DMS53 (cell line): ENCODE measurements at regions not wholly inside any gene's neighbourhood (a gene's known extent, or its start where the extent isn't known, plus 50 kb on each side); places are given as distances from the start of the nearest gene placed in this dataset.
"Not testable (repeated sequence)": the region's sequence is repeated elsewhere in the genome, so short reads cannot be mapped to it uniquely, and the experiment has no call there.

Source experiments
- DNase-seq: peaks from one replicate; lab custom pipeline; 2025; lab: John Stamatoyannopoulos, UW

DNA sequence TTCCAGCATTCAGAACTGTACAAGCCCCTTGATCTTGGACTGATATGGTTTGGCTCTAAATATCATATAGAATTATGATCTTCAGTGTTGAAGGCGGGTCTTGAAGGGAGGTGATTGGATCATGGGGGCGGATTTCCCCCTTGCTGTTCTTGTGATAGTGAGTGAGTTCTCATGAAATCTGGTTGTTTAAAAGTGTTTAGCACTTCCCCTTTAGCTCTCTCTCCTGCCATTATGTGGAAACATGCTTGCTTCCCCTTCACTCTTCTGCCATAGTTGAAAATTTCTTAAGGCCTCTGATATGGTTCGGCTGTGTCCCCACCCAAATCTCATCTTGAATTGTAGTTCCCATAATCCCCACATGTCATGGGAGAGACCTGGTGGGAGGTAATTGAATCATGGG is 305.3 kb upstream of the CYRIA start:
- not testable (repeated sequence) for DNase-seq

GRCh38 chr2:16962505-16962904 is 296.9 kb upstream of the CYRIA start:
- DNase-seq, result no peak

DNA sequence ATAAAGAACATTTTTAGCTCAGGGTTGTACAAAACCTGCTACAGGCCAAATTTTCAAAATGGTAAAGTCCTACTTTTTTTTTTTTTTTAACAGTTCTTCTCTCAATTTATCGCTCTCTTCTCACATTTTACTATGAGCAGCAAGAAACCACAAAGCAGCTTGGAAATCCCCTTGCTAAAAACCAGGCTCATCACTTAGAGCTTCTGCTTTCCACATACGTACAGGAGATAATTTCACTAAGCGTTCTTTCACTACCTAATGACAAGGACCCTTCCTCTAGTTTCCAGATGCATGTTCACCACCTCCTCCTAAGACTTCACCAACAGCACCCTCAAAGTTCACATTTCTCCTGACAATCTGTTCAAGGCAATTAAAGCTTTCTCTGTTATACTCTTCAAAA is 294.9 kb upstream of the CYRIA start:
- no peak for DNase-seq

DNA sequence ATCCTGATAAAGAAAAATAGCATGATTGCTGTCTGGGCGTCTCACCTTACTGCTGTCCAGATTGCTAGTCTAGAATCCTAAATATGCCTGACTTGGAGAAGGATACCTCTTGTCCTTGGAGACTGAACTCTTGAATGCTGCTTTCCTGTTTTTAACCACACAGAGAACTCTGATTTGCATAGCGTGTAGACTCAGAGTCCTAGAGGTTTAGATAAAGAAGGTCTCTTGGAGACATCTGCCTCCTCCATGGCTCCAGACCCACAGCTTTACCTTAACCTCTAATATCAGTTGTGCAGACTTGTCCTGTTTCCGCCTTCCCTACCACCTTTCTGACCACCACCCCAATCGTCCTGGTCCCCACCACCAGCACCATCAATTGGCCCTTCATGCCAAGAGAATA is 292.6 kb upstream of the CYRIA start:
- no peak for DNase-seq

DNA sequence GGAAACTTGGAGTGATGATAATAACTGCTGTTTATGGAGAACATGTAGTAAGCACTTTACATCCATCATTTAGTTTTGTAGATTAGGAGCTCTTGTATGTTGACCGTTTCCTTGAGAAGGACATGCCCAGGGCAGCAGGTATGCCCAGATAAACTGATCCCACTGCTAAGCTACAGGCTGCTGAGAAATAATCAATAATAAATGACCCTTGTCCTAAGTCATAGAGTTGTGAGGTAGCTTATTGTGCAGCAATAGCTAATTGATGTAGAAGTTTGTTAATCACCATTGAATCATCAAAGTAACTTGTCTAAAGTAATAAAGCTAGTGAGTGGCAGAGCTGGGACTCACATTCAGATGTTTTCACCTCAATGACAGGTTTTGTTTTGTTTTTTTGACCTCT is 287.2 kb upstream of the CYRIA start:
- DNase-seq, result no peak

GRCh38 chr2:16952368-16952767 is 286.7 kb upstream of the CYRIA start:
- no peak for DNase-seq

GRCh38 chr2:16950436-16950835 is 284.8 kb upstream of the CYRIA start:
- no peak for DNase-seq

DNA sequence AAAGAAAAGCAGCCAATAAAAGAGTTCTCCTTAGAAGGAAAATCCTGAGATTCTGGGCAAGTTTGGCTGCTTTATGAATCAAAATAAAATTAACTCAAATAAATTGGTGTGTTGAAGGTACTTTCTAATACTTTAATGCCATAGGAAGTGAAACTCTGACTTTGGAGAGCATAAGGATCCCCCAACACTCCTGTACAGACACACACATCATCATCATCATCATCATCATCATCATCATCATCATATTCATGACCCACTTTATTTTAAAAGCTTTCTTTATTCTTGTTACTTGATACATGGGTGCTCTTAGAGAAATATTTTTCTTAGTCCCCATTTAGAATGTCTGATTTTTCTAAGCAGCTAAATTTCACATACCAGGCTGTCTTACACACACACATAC is 283.1 kb upstream of the CYRIA start:
- DNase-seq, result no peak

GRCh38 chr2:16948053-16948452 is 282.4 kb upstream of the CYRIA start:
- DNase-seq, result no peak

DNA sequence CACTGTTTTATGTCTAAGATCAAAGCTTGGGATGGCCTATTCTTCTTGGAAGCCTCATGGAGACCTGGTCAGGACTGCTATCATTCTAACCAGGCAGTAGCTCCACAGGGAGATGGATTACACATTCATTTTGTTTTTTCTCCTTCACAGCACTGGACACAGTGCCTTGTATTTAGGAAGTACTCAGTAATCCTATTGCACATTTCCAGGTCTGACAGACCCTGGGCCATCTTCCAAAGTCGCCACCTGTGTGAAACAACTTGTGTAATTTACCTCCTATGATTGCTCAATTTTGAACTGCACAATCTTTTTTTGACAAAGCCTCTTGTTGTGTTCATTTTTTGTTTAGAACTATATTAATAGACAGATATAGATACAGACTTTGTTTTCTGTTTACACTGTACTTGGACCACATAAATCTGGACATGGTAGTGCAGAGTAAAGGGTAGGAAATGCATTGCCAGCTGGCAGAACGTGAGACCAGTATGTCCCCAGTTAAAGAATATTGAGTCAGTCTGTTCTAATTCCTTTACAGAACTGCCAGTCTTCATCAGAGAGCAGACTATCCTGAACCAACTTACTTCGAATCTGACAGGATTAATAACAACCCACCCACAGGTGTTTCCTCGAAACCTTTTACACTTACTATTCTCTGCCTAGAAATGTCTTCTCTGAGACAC is 277.8 kb upstream of the CYRIA start:
- DNase-seq, result no peak

DNA sequence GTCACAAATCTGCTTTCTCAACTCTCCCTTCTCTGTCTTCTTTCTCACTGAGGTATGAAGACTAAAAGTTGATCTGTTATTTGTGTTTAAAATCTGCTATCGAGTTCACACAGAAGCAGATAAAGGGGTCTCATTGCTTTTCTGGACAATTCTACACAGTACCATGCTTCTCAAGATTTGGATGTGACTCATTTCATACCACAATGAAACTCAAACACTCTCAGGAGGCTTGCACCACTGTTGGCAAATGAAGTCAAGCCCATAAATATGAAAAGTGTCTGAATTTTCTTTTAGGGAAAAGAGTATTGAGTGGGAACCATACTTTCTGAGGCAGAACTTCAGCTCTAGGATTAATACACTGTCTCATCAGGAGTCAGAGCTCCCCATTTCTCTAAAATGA is 274.6 kb upstream of the CYRIA start:
- no peak for DNase-seq

GRCh38 chr2:16939771-16940170 is 274.1 kb upstream of the CYRIA start:
- no peak for DNase-seq

DNA sequence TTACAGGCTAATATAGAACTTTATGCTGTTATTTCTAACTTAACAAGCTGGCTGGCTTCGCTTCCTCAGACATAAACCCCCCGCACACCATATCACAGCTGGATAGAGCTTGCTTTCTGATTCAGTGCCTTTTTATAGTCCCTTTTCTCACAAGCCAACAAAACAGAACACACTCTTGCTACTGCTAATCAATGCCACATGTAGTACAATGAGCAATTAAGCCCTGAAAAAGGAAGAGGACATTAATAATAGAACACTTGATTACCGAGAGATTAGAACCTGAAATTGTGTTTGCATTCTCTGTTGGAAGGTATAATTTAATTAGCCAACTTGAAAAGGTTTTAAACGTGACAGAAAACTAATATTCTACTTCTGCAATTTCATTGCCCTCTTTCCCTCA is 267.7 kb upstream of the CYRIA start:
- DNase-seq, result no peak

GRCh38 chr2:16932826-16933225 is 267.2 kb upstream of the CYRIA start:
- DNase-seq, result no peak

DNA sequence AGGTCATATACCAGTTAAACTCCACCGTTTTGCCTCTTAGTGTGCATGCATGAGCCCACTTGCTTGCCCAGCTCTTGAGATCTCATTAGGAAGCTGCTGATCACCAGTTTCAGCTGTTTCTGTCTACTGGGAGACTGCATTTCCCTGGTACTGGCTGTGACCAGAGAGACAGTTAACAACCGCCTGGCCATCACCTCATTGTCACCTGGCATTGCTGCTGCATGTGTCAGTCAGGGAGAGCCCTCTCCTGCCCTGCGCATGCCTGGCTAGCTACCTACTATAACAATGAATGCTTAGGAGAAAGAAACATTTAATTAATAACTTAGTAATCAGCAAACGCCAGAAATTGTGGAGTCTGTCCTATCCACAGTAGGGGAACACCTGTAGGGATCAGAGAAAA is 265.8 kb upstream of the CYRIA start:
- no peak for DNase-seq

DNA sequence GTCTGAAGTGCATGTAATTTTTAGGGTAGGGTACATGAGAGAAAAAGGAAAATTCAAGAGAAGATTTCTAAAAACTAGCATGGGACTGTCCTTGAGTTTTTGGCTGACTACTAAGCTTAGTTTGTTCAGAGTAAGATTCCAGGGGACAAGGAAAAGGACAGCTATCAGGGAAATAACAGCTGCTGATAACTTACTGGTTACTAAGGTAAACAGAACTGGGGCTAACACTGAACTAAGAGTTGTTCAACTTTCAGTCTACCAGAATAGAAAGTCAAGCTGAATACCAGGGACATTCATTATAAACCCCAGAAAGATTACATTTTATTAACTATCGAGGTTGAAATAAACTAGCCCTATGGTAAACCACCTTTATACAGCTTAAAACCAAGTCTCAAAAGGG is 261.8 kb upstream of the CYRIA start:
- no peak for DNase-seq

DNA sequence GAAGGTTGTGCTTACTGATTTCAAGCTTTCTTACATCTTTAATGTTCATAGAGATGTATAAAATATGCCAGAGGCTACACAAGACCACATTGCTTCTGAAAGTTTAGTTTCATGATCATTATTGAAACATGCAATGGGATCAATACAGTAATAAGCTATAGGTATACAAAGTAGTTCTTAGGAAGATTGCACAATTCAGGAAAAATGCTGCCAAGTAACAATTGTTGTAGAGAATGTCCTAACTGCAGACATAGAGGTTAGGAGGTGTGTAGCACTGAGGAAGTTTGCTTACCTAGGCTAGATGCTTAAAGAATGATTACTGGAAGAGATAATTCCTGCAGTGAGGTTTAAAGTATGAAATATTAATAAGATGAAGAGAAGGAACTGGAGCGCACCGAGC is 259.5 kb upstream of the CYRIA start:
- no peak for DNase-seq

- not testable (repeated sequence) for DNase-seq
Observed at GRCh38 chr2:16915341-16915755, 249.7 kb upstream of the CYRIA start.

- no peak for DNase-seq
Observed at GRCh38 chr2:16911746-16912145, 246.1 kb upstream of the CYRIA start.

- no peak for DNase-seq
Observed at GRCh38 chr2:16908656-16909055, 243.0 kb upstream of the CYRIA start.

DNA sequence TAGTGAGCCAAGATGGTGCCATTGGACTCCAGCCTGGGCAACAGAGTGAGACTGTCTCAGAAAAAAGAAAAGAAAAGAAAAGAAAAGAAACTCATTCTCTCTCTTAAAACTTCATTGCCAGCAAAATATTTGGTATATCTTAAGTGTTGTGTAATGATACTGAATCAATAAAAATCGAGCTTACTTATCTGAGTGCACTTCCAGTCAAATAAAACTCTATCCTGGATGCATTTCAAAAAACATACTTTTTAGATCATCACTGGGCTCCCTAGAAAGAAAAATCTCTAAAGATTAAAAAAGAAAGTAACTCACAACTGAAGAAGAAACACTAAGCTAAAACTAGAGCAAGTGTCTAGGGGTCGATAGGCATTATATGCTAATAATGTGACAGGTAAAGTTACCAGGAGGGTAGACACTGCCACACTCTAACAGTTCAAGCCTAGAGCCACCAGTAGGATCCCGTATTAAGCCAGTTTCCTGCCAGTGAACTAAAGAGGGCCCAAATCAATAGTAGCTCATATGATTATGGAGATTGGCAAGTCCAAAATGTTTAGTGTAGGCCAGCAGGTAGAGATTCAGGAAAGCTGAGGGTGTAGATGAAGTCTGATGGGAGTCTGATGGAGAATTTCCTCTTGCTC is 242.1 kb upstream of the CYRIA start:
- no peak for DNase-seq

GRCh38 chr2:16905325-16905724 is 239.7 kb upstream of the CYRIA start:
- DNase-seq, result not testable (repeated sequence)

DNA sequence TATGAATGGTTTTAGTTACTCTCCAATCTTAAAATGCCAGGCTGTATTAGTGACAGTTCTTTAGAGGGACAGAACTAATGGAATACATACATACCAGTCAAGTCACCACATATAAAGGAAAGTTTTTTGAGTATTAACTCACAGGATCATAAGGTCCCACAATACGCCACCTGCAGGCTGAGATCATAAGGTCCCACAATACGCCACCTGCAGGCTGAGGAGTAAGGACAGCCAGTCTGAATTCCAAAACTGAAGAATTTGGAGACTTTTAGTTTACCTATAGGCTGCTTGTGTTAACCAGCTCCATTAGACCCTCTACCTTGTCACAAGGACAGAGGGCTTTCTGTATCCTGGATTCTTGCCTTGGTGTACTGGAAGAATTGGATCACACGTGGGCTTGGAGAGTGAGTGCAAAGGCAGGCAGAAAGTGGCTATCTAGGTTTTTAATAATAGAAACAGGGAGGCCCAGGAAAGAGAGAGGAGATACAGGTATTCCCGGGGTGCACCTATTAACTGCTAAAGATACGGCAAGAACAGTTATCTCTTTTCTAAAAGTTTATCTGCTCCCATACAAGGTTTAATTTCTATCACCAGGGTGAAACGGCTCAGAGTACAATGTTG is 234.9 kb upstream of the CYRIA start:
- peak; percentile 69 for DNase-seq

DNA sequence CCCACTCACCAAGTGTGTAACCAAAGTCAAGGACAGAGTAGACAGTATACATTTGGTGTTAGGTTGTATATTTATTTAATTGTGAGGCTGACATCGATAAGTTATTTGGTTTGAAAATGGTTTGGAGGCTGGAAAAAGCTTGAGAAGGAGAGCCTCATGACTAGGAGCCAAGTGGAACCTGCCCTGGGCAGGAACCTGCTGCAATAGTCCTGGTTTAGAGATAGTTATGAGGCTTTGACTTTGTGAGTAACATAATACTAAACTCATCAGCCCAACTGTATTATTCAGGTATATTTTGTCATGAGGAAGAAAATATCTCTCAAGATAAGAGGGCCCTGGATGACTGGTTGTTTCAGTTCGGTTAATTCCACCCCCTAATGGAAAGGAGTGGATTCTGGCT is 234.3 kb upstream of the CYRIA start:
- DNase-seq, result no peak
